Astrocyte (in vitro differentiated cells and primary cell): ENCODE measurements at regions not wholly inside any gene's neighbourhood (a gene's known extent, or its start where the extent isn't known, plus 50 kb on each side); places are given as distances from the start of the nearest gene placed in this dataset.

ENCODE experiments used
- DNase-seq: peaks from one replicate; pipeline ENCODE4 v3.0.0-alpha.2; 2010; ENCODE audit warnings: low read depth
- FAIRE-seq: peaks from 2 replicates; lab custom pipeline; 2011; peaks lifted over from hg19 to GRCh38; lab: Jason Lieb, UNC
- H2AFZ ChIP-seq: 2 replicates; pipeline ENCODE4 v1.6.0; 2012; ENCODE audit warnings: low read depth, low read length, inconsistent platforms
- H3K27ac ChIP-seq: 2 replicates; pipeline ENCODE4 v1.5.1; 2011; ENCODE audit warnings: low read depth, low read length, inconsistent platforms
- H3K27me3 ChIP-seq: 2 replicates; pipeline ENCODE4 v1.6.0; 2011; ENCODE audit warnings: low read length, inconsistent platforms; ENCODE audit not compliant: insufficient read depth
- H3K36me3 ChIP-seq: 2 replicates; pipeline ENCODE4 v1.5.1; 2011; ENCODE audit warnings: low read length, inconsistent platforms; ENCODE audit not compliant: insufficient read depth
- H3K4me1 ChIP-seq: 2 replicates; pipeline ENCODE4 v1.5.1; 2011; ENCODE audit warnings: low read length, inconsistent platforms; ENCODE audit not compliant: insufficient read depth
- H3K4me2 ChIP-seq: 2 replicates; pipeline ENCODE4 v1.6.0; 2012; ENCODE audit warnings: low read length, inconsistent platforms
- H3K4me3 ChIP-seq: 2 replicates; pipeline ENCODE4 v1.5.1; 2011; ENCODE audit warnings: low read depth, mild to moderate bottlenecking, low read length, inconsistent platforms; ENCODE audit not compliant: insufficient read depth
- H3K79me2 ChIP-seq: 2 replicates; pipeline ENCODE4 v1.6.0; 2012; ENCODE audit warnings: mild to moderate bottlenecking, low read length, inconsistent platforms; ENCODE audit not compliant: insufficient read depth
- H3K9ac ChIP-seq: 2 replicates; pipeline ENCODE4 v1.6.0; 2012; ENCODE audit warnings: mild to moderate bottlenecking, low read length, inconsistent platforms
- H3K9me3 ChIP-seq: 2 replicates; pipeline ENCODE4 v1.5.1; 2012; ENCODE audit warnings: low read depth, mild to moderate bottlenecking, low read length, inconsistent platforms; ENCODE audit not compliant: insufficient read depth
- H4K20me1 ChIP-seq: 2 replicates; pipeline ENCODE4 v1.6.0; 2012; ENCODE audit warnings: low read length, inconsistent platforms; ENCODE audit not compliant: insufficient read depth
- H3K27ac Mint-ChIP-seq: one replicate; pipeline ENCODE4 v1.8.0; 2021; ENCODE audit warnings: mild to moderate bottlenecking, mixed read lengths; ENCODE audit not compliant: unreplicated experiment
- H3K27me3 Mint-ChIP-seq: one replicate; pipeline ENCODE4 v1.8.0; 2021; ENCODE audit warnings: low read depth, mixed read lengths; ENCODE audit not compliant: unreplicated experiment
- H3K36me3 Mint-ChIP-seq: one replicate; pipeline ENCODE4 v1.8.0; 2021; ENCODE audit warnings: low read depth, mixed read lengths; ENCODE audit not compliant: unreplicated experiment
- H3K4me1 Mint-ChIP-seq: one replicate; pipeline ENCODE4 v1.8.0; 2021; ENCODE audit warnings: low read depth, mixed read lengths; ENCODE audit not compliant: unreplicated experiment
- H3K4me3 Mint-ChIP-seq: one replicate; pipeline ENCODE4 v1.8.0; 2021; ENCODE audit warnings: mild to moderate bottlenecking, moderate library complexity, mixed read lengths; ENCODE audit not compliant: unreplicated experiment
- H3K9me3 Mint-ChIP-seq: one replicate; pipeline ENCODE4 v1.8.0; 2021; ENCODE audit warnings: mild to moderate bottlenecking, mixed read lengths; ENCODE audit not compliant: unreplicated experiment
- CTCF ChIP-seq: IDR thresholded peaks from 2 replicates; pipeline ENCODE4 v1.5.1; 2011; ENCODE audit warnings: low read depth, mild to moderate bottlenecking, inconsistent platforms, low read length, moderate library complexity; ENCODE audit not compliant: insufficient read depth
- EZH2 ChIP-seq: IDR thresholded peaks from 2 replicates; pipeline ENCODE4 v1.6.1; 2012; ENCODE audit warnings: mild to moderate bottlenecking, low read length, inconsistent platforms; ENCODE audit not compliant: insufficient read depth

- Histone ChIP-seq H3K27me3 (no peaks in the 10 kb centered on the region), H3K79me2 (no peaks in the 10 kb centered on the region), H3K4me1 (no peaks in the 10 kb centered on the region), H3K9ac (no peak overlapping the region), H3K4me2 (no peak overlapping the region), H3K4me3 (no peak overlapping the region), H2AFZ (no peak overlapping the region), H3K27ac (no peak overlapping the region), H4K20me1 (no peaks in the 10 kb centered on the region), H3K9me3 (no peaks in the 10 kb centered on the region), H3K36me3 (no peaks in the 10 kb centered on the region)
- FAIRE-seq (no peak), DNase-seq (no peak)
- Mint-ChIP-seq H3K4me3 (no peak overlapping the region), H3K36me3 (no peaks in the 10 kb centered on the region), H3K27me3 (no peaks in the 10 kb centered on the region), H3K4me1 (no peaks in the 10 kb centered on the region), H3K27ac (no peak overlapping the region), H3K9me3 (no peaks in the 10 kb centered on the region)
- TF ChIP-seq CTCF (no peak), EZH2 (no peak)
Observed at GRCh38 chr14:82911930-82912329, 1378.3 kb upstream of the SEL1L start.

GRCh38 chr14:82913396-82913795 lies 1379.7 kb upstream of the SEL1L start:
- Mint-ChIP-seq H3K36me3 (no peaks in the 10 kb centered on the region), H3K27me3 (no peaks in the 10 kb centered on the region)

More at GRCh38 chr14:82913396-82913795, 1379.7 kb upstream of the SEL1L start:
- Histone ChIP-seq H3K4me1 (no peaks in the 10 kb centered on the region), H3K79me2 (no peaks in the 10 kb centered on the region), H4K20me1 (no peaks in the 10 kb centered on the region), H3K4me2 (no peak overlapping the region), H3K9ac (no peak overlapping the region), H3K27ac (no peak overlapping the region), H3K27me3 (no peaks in the 10 kb centered on the region), H2AFZ (no peak overlapping the region), H3K9me3 (no peaks in the 10 kb centered on the region), H3K36me3 (no peaks in the 10 kb centered on the region), H3K4me3 (no peak overlapping the region)
- FAIRE-seq (no peak), DNase-seq (no peak)
- Mint-ChIP-seq H3K4me3 (no peak overlapping the region), H3K27ac (no peak overlapping the region), H3K9me3 (no peaks in the 10 kb centered on the region), H3K4me1 (no peaks in the 10 kb centered on the region)
- TF ChIP-seq EZH2 (no peak), CTCF (no peak)
